Activated CD8-positive, alpha-beta memory T cell treated with anti-CD3 and anti-CD28 coated beads, Interleukin-2, amount 10 ng/mL, durations not matched to agents 7 days and 5 days (primary cell): ENCODE measurements at regions not wholly inside any gene's neighbourhood (a gene's known extent, or its start where the extent isn't known, plus 50 kb on each side); places are given as distances from the start of the nearest gene placed in this dataset.

ENCODE experiments used
- ATAC-seq: fragments of 150-1000 bp; cut with Tn5 transposase; one replicate; pipeline ENCODE4 v1.10.0; 2021; ENCODE audit warnings: moderate library complexity
- CTCF ChIA-PET: fragments of 350-600 bp; sonication (Branson Sonifier 250); formaldehyde crosslinking; loops from one replicate; lab custom pipeline; 2021; ENCODE audit warnings: antibody characterized with exemption; lab: Charles Lee
- DNase-seq: peaks from one replicate; pipeline ENCODE4 v3.0.0-alpha.2; 2020
- H3K27ac Mint-ChIP-seq: one replicate; pipeline ENCODE4 v1.8.0; 2021; ENCODE audit warnings: mild to moderate bottlenecking, mixed read lengths
- H3K27me3 Mint-ChIP-seq: one replicate; pipeline ENCODE4 v1.8.0; 2021; ENCODE audit warnings: mixed read lengths
- H3K36me3 Mint-ChIP-seq: one replicate; pipeline ENCODE4 v1.8.0; 2021; ENCODE audit warnings: mild to moderate bottlenecking, mixed read lengths
- H3K4me1 Mint-ChIP-seq: one replicate; pipeline ENCODE4 v1.8.0; 2021; ENCODE audit warnings: mixed read lengths
- H3K4me3 Mint-ChIP-seq: one replicate; pipeline ENCODE4 v1.8.0; 2021; ENCODE audit warnings: mild to moderate bottlenecking, moderate library complexity, mixed read lengths
- H3K9me3 Mint-ChIP-seq: one replicate; pipeline ENCODE4 v1.8.0; 2022; ENCODE audit warnings: low read depth, mixed read lengths

DNA sequence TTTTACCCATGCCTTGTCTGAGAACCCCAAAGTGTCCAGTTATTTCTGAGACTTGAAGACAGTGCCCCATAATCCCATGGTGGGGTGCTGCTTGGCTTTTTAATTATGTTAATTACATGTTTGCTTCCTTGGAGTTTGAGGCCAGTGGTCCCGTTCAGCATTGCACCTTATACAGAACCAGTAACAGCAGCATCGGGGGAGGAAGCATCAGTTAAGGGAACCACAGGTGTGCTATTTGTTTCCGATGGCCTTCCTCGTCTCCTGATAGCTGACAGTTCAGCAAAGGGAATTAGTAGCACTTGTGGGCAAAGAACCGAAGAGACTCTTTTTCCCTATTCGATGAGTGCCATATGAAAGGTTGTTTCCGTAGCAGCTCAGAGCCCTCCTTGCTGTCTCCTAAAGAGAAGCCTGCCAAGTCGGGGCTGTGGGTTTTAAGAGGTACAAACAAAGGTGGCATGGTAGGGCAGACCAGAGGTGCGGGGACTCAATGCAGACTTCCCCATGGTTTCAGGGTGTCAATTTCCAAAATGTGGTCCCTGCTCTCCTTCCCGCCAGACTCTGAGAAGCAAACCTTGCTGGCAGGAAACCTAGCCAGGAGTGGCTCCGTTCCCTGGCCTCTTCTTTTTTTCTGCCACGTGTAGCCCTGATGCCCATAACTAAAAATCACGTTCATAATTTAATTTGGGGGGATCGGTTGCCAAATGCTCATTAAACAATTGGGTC lies 225.2 kb upstream of the TSHZ3 start:
- CTCF ChIA-PET: no interaction called here
- Mint-ChIP-seq H3K27me3 (no peaks in the 10 kb centered on the region), H3K36me3 (no peaks in the 10 kb centered on the region), H3K4me1 (no peaks in the 10 kb centered on the region), H3K9me3 (no peaks in the 10 kb centered on the region), H3K4me3 (no peak overlapping the region), H3K27ac (no peak overlapping the region)
- ATAC-seq: no peak
- no peak for DNase-seq

DNA sequence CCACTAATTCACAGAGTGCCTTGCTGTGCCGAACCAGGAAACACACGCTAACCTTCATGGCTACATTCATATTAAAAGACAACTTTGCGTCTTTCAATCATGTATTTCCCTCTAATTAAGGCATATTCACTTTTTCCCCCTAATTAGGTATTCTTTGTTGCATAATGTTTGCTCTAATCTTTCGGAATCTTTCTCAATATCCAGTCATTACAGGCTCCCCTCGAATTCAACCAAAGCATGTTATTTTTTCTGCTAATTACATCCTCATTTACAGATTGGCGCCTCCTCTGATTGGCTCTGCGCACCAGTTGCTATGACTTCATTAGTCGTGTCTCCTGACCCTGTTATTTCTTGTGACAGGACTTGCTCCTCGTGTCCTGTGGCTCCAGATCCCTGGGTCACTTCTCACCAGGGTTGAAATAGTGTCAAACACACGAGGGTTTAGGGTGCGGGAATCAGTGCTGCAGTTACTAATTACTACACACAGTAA lies 226.7 kb upstream of the TSHZ3 start:
- Mint-ChIP-seq H3K9me3 (no peaks in the 10 kb centered on the region), H3K27ac (no peak overlapping the region), H3K4me3 (no peak overlapping the region), H3K27me3 (no peaks in the 10 kb centered on the region), H3K4me1 (no peaks in the 10 kb centered on the region), H3K36me3 (no peaks in the 10 kb centered on the region)
- CTCF ChIA-PET: no interaction called here
- ATAC-seq (no peak), DNase-seq (no peak)

- CTCF ChIA-PET: no interaction called here
- Mint-ChIP-seq H3K27ac (no peak overlapping the region), H3K36me3 (no peaks in the 10 kb centered on the region), H3K4me1 (no peaks in the 10 kb centered on the region), H3K4me3 (no peak overlapping the region), H3K27me3 (no peaks in the 10 kb centered on the region), H3K9me3 (no peaks in the 10 kb centered on the region)
- no peak for DNase-seq
- no peak for ATAC-seq
These were observed 229.1 kb upstream of the TSHZ3 start for GRCh38 chr19:31578326-31578725.

- no peaks in the 10 kb centered on the region for H3K27me3 Mint-ChIP-seq
- H3K27ac Mint-ChIP-seq: no peak overlapping the region
- H3K4me3 Mint-ChIP-seq: no peak overlapping the region
- no peaks in the 10 kb centered on the region for H3K9me3 Mint-ChIP-seq
- no peak for DNase-seq
- no peaks in the 10 kb centered on the region for H3K4me1 Mint-ChIP-seq
- no peaks in the 10 kb centered on the region for H3K36me3 Mint-ChIP-seq
- no peak for ATAC-seq
- CTCF ChIA-PET: no interaction called here
These were observed 233.9 kb upstream of the TSHZ3 start for GRCh38 chr19:31583148-31583547.

- H3K27ac Mint-ChIP-seq: no peak overlapping the region
- no peaks in the 10 kb centered on the region for H3K27me3 Mint-ChIP-seq
- no peak overlapping the region for H3K4me3 Mint-ChIP-seq
- CTCF ChIA-PET: no interaction called here
- no peak for ATAC-seq
- no peaks in the 10 kb centered on the region for H3K4me1 Mint-ChIP-seq
- no peaks in the 10 kb centered on the region for H3K36me3 Mint-ChIP-seq
- no peak for DNase-seq
- peaks cover 2% of the 10 kb centered on the region for H3K9me3 Mint-ChIP-seq
These were observed 237.0 kb upstream of the TSHZ3 start for GRCh38 chr19:31586282-31586681.

DNA sequence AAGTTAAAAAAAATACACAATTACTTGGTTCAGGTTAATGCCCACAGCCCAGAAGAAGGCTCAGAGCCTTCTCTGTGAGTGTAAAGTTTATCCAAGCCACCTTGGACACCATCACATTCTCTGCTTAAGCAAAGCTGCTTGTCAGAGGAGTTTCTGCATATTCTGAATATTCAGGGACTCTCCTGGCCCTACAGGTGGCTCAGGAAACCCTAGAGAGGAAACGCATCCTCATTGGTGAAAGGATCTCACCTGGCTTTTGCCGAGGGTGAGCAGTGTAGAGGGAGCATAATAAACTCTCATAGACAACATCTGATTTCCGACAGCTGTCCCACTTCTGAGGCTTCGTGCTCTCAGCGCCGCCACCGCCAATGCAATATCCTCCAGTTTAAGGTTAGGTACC lies 239.9 kb upstream of the TSHZ3 start:
- no peak for ATAC-seq
- no peak for DNase-seq
- Mint-ChIP-seq H3K27me3 (no peaks in the 10 kb centered on the region), H3K4me1 (no peaks in the 10 kb centered on the region), H3K27ac (no peak overlapping the region), H3K4me3 (no peak overlapping the region), H3K36me3 (no peaks in the 10 kb centered on the region), H3K9me3 (peaks cover 2% of the 10 kb centered on the region)
- CTCF ChIA-PET: no interaction called here

DNA sequence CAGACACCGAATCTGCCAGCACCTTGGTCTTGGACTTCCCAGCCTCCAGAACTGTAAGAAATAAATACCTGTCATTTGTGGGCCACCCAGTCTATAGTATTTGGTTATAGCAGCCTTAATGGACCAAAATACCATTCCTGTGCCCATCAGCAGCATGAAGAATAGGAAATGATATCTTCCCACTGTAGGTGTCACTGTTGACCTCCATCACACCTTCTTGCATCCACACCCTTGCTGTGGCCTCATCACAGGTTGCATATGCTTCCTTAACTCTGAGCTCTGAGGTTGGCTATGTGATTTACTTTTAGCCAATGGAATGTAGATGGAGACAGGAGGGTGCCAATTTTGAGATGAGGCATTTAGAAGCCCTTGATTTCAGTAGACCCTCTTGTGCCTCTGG lies 242.0 kb upstream of the TSHZ3 start:
- Mint-ChIP-seq H3K27me3 (no peaks in the 10 kb centered on the region), H3K9me3 (peaks cover 2% of the 10 kb centered on the region), H3K4me3 (no peak overlapping the region), H3K36me3 (no peaks in the 10 kb centered on the region), H3K27ac (no peak overlapping the region), H3K4me1 (no peaks in the 10 kb centered on the region)
- ATAC-seq (no peak), DNase-seq (no peak)
- CTCF ChIA-PET: no interaction called here

DNA sequence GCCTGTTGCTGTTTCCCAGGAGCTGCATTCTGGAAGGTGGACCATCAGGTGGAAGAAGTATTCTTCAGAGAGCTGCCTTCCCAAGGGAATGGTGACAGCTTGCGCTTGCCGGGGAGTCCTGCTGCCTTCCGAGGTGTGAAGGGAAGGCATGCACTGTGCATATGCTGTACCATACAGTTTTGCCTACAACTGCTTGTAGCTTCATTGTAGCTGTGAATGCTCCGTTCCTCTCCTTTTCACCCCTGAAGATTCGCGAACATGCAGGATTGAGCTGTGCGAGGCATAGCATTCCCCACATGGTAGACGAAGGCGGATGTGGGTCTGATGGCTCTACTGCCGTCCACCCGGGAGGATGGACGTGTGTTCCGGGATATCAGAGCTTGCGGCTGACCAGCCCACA lies 243.2 kb upstream of the TSHZ3 start:
- CTCF ChIA-PET: no interaction called here
- ATAC-seq (no peak), DNase-seq (no peak)
- H3K27ac Mint-ChIP-seq: no peak overlapping the region
- H3K9me3 Mint-ChIP-seq: peaks cover 2% of the 10 kb centered on the region
- H3K4me3 Mint-ChIP-seq: no peak overlapping the region
- no peaks in the 10 kb centered on the region for H3K36me3 Mint-ChIP-seq
- H3K27me3 Mint-ChIP-seq: no peaks in the 10 kb centered on the region
- no peaks in the 10 kb centered on the region for H3K4me1 Mint-ChIP-seq

GRCh38 chr19:31594701-31595100 lies 245.5 kb upstream of the TSHZ3 start:
- Mint-ChIP-seq H3K27me3 (no peaks in the 10 kb centered on the region), H3K9me3 (peaks cover 2% of the 10 kb centered on the region), H3K36me3 (no peaks in the 10 kb centered on the region), H3K4me3 (no peak overlapping the region), H3K4me1 (no peaks in the 10 kb centered on the region), H3K27ac (no peak overlapping the region)
- CTCF ChIA-PET: no interaction called here
- ATAC-seq: no peak
- DNase-seq: no peak

GRCh38 chr19:31595521-31595920 lies 246.3 kb upstream of the TSHZ3 start:
- Mint-ChIP-seq H3K36me3 (no peaks in the 10 kb centered on the region), H3K27me3 (no peaks in the 10 kb centered on the region), H3K4me1 (no peaks in the 10 kb centered on the region), H3K27ac (no peak overlapping the region), H3K4me3 (no peak overlapping the region), H3K9me3 (no peaks in the 10 kb centered on the region)
- CTCF ChIA-PET: no interaction called here
- ATAC-seq (no peak), DNase-seq (no peak)

DNA sequence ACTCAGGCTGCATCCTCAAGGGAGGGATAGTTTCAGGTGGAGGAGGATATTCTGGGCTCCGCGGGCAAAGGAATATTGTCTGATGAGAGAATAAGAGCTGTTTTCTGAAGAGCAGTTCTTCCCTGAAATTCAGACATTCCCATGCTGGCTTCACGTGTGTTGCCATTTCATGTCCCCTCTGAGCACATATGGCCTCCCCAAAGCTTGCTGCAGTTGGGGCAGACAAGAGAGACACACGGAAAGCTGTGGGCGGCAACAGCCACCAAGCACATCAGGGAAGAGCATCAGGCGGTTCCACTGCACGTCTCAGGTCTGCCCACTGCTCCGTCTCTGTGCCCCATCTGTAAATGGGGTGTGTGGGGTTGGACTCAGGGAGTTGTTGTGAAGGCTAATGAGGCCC lies 247.5 kb upstream of the TSHZ3 start:
- Mint-ChIP-seq H3K27ac (no peak overlapping the region), H3K27me3 (no peaks in the 10 kb centered on the region), H3K36me3 (no peaks in the 10 kb centered on the region), H3K4me1 (no peaks in the 10 kb centered on the region), H3K4me3 (no peak overlapping the region), H3K9me3 (no peaks in the 10 kb centered on the region)
- CTCF ChIA-PET: no interaction called here
- no peak for ATAC-seq
- no peak for DNase-seq

- H3K36me3 Mint-ChIP-seq: no peaks in the 10 kb centered on the region
- CTCF ChIA-PET: no interaction called here
- H3K9me3 Mint-ChIP-seq: no peaks in the 10 kb centered on the region
- H3K27me3 Mint-ChIP-seq: no peaks in the 10 kb centered on the region
- no peak overlapping the region for H3K27ac Mint-ChIP-seq
- ATAC-seq (no peak), DNase-seq (no peak)
- H3K4me1 Mint-ChIP-seq: no peaks in the 10 kb centered on the region
- H3K4me3 Mint-ChIP-seq: no peak overlapping the region
These were observed 248.4 kb upstream of the TSHZ3 start for GRCh38 chr19:31597616-31598015.

DNA sequence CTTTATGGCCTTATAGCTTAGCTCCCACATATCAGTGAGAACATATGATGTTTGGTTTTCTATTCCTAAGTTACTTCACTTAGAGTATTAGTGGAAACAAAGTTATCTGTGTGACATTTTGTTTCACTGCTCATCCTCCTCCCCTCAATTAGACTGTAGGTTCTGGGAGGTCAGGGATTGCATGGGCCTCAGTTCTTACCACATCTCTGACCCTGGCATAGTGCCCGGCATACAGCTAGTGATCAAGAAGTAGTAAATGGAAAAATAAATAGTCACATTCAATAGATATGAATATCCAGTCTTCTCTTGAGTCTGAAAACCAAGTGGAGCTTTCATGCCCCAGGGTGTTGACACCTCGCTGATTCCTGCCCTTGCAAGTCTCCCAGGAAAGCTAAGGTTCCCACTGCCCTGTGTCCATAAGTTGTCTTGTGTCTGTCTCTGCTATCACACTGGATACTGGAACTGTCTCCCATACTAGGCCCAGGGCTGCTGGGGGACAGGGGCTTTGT lies 249.5 kb upstream of the TSHZ3 start:
- H3K9me3 Mint-ChIP-seq: no peaks in the 10 kb centered on the region
- CTCF ChIA-PET: no interaction called here
- no peak overlapping the region for H3K4me3 Mint-ChIP-seq
- no peaks in the 10 kb centered on the region for H3K27me3 Mint-ChIP-seq
- H3K36me3 Mint-ChIP-seq: no peaks in the 10 kb centered on the region
- no peaks in the 10 kb centered on the region for H3K4me1 Mint-ChIP-seq
- H3K27ac Mint-ChIP-seq: no peak overlapping the region
- DNase-seq: no peak
- ATAC-seq: no peak

- DNase-seq (no peak), ATAC-seq (no peak)
- CTCF ChIA-PET: no interaction called here
- Mint-ChIP-seq H3K9me3 (no peaks in the 10 kb centered on the region), H3K27me3 (no peaks in the 10 kb centered on the region), H3K36me3 (no peaks in the 10 kb centered on the region), H3K4me3 (no peak overlapping the region), H3K27ac (no peak overlapping the region), H3K4me1 (no peaks in the 10 kb centered on the region)
These were observed 251.6 kb upstream of the TSHZ3 start for GRCh38 chr19:31600731-31601295.
